Esophagus muscularis mucosa (tissue), 3 donors: ENCODE measurements at regions not wholly inside any gene's neighbourhood (a gene's known extent, or its start where the extent isn't known, plus 50 kb on each side); places are given as distances from the start of the nearest gene placed in this dataset.

Experiments
- CTCF ChIP-seq, 3 experiments: fragments of 200-600 bp in 2 of 3; fragments of 450-650 bp in 1 of 3; sonication (generic) in 2 of 3; IDR thresholded peaks; one replicate each; pipeline ENCODE4 v1.5.1; 2017 to 2019; ENCODE audit warnings: antibody characterized with exemption in 3 of 3, mild to moderate bottlenecking in 2 of 3, moderate library complexity in 1 of 3
- POLR2AphosphoS5 ChIP-seq, 2 donors: sonication (generic); formaldehyde crosslinking; IDR thresholded peaks; one replicate each; pipeline ENCODE4 v1.6.1; 2017; ENCODE audit warnings: antibody characterized with exemption in 2 of 2

GRCh38 chr18:78178812-78179211, 800.8 kb upstream of the SALL3 start:
- TF ChIP-seq POLR2AphosphoS5 (IDR thresholded peaks at IDR 0.05) = no peak
- TF ChIP-seq CTCF (IDR thresholded peaks at IDR 0.05) = no peak
